Left lung (tissue), 4 donors: ENCODE measurements at regions not wholly inside any gene's neighbourhood (a gene's known extent, or its start where the extent isn't known, plus 50 kb on each side); places are given as distances from the start of the nearest gene placed in this dataset.
A peak's percentile ranks its signal among the peaks of the same experiment; 100 is the strongest.

Source experiments
- ATAC-seq: fragments of 200-7000 bp; cut with Tn5 transposase; one replicate; pipeline ENCODE4 v1.9.1; 2020; ENCODE audit warnings: moderate library complexity
- DNase-seq, 4 donors: peaks; one replicate each; pipeline ENCODE4 v3.0.0-alpha.2; 2013 to 2020
- H3K27ac ChIP-seq, 2 donors: fragments of 200-600 bp; sonication (generic) in 1 of 2; one replicate each; pipeline versions ENCODE4 v1.5.0 to v1.8.0; 2020 to 2021
- H3K27me3 ChIP-seq, 2 donors: fragments of 200-600 bp; sonication (generic) in 1 of 2; one replicate each; pipeline versions ENCODE4 v1.5.0 to v1.8.0; 2020 to 2021
- H3K36me3 ChIP-seq, 2 donors: fragments of 200-600 bp; sonication (generic) in 1 of 2; one replicate each; pipeline versions ENCODE4 v1.5.0 to v1.8.0; 2020 to 2021
- H3K4me1 ChIP-seq, 2 donors: fragments of 200-600 bp; one replicate each; pipeline ENCODE4 v1.8.0; 2021
- H3K4me3 ChIP-seq, 2 donors: fragments of 200-600 bp; sonication (generic) in 1 of 2; one replicate each; pipeline versions ENCODE4 v1.5.0 to v1.8.0; 2020 to 2021; ENCODE audit warnings: mild to moderate bottlenecking in 1 of 2
- H3K9me3 ChIP-seq, 2 donors: fragments of 200-600 bp; sonication (generic) in 1 of 2; one replicate each; pipeline versions ENCODE4 v1.5.0 to v1.8.0; 2020 to 2021
- intact Hi-C, 2 donors: fragments of 100-400 bp; cut with DNase I; formaldehyde crosslinking; loops; one replicate each; pipeline versions ENCODE4 v1.11.2 to v1.14.2; 2022
- TF ChIP-seq, protein P1 (sequence below), 2 donors: fragments of 200-600 bp; sonication (generic) in 1 of 2; IDR thresholded peaks; one replicate each; pipeline versions ENCODE4 v1.5.0 to v1.8.0; 2021; ENCODE audit warnings: antibody characterized with exemption in 2 of 2
- donor health status: DM: no; HTN: yes; CAD: no.
- donor health status: DM: no; HTN: no; CAD: no.

GRCh38 chr9:15100571-15100970, 190.3 kb upstream of the FREM1 start:
- intact Hi-C loops: no loop called here
- no peak for DNase-seq
- Histone ChIP-seq H3K36me3 (no peaks in the 10 kb centered on the region), H3K4me1 (no peaks in the 10 kb centered on the region), H3K27me3 (no peaks in the 10 kb centered on the region), H3K4me3 (no peak overlapping the region), H3K27ac (no peak overlapping the region), H3K9me3 (no peaks in the 10 kb centered on the region)
- no peak for ATAC-seq
- TF ChIP-seq, protein P1, sequence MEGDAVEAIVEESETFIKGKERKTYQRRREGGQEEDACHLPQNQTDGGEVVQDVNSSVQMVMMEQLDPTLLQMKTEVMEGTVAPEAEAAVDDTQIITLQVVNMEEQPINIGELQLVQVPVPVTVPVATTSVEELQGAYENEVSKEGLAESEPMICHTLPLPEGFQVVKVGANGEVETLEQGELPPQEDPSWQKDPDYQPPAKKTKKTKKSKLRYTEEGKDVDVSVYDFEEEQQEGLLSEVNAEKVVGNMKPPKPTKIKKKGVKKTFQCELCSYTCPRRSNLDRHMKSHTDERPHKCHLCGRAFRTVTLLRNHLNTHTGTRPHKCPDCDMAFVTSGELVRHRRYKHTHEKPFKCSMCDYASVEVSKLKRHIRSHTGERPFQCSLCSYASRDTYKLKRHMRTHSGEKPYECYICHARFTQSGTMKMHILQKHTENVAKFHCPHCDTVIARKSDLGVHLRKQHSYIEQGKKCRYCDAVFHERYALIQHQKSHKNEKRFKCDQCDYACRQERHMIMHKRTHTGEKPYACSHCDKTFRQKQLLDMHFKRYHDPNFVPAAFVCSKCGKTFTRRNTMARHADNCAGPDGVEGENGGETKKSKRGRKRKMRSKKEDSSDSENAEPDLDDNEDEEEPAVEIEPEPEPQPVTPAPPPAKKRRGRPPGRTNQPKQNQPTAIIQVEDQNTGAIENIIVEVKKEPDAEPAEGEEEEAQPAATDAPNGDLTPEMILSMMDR (IDR thresholded peaks at IDR 0.05): no peak

DNA sequence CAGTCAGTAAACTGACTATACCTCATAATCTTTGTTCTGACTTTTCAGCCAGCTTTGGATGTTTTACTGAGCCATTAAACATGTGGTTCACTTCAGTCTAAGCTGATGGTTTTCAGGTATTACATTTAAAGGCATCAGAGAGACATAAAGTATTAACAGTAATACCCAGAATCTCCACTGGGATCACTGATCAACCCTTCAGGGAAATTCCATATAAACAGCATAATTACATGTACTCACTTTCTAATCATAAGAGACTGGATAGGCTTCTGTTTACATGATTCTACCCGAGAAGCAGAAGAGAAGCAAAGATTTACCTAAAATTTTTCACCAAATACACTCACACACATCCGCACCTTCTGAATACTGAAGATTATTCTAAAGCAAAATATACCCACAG, 186.7 kb upstream of the FREM1 start:
- TF ChIP-seq, protein P1 (IDR thresholded peaks at IDR 0.05): no peak
- Histone ChIP-seq H3K9me3 (no peaks in the 10 kb centered on the region), H3K4me1 (no peaks in the 10 kb centered on the region), H3K27me3 (no peaks in the 10 kb centered on the region), H3K27ac (no peak overlapping the region), H3K36me3 (no peaks in the 10 kb centered on the region), H3K4me3 (no peak overlapping the region)
- DNase-seq: no peak
- intact Hi-C loops: no loop called here
- no peak for ATAC-seq

GRCh38 chr9:15086778-15087324, 176.6 kb upstream of the FREM1 start:
- H3K4me1 ChIP-seq: peaks cover 0 to 4% of the 10 kb centered on the region in 2 donors
- H3K9me3 ChIP-seq: no peaks in the 10 kb centered on the region
- no peaks in the 10 kb centered on the region for H3K27me3 ChIP-seq
- no peak overlapping the region for H3K27ac ChIP-seq
- TF ChIP-seq, protein P1 (IDR thresholded peaks at IDR 0.05): no peak
- no peak overlapping the region for H3K4me3 ChIP-seq
- peak in 2 of 4 donors; percentile 39 to 61 for DNase-seq
- intact Hi-C loops: no loop called here
- H3K36me3 ChIP-seq: no peaks in the 10 kb centered on the region
- ATAC-seq: no peak

GRCh38 chr9:15086156-15086763, 176.0 kb upstream of the FREM1 start:
- no peak overlapping the region for H3K4me3 ChIP-seq
- no peak overlapping the region for H3K27ac ChIP-seq
- TF ChIP-seq, protein P1 (IDR thresholded peaks at IDR 0.05): no peak
- peak; percentile 36 for ATAC-seq
- intact Hi-C loops: no loop called here
- H3K4me1 ChIP-seq: peaks cover 0 to 4% of the 10 kb centered on the region in 2 donors
- no peaks in the 10 kb centered on the region for H3K27me3 ChIP-seq
- H3K36me3 ChIP-seq: no peaks in the 10 kb centered on the region
- H3K9me3 ChIP-seq: no peaks in the 10 kb centered on the region
- DNase-seq: peak in 1 of 4 donors; percentile 38

GRCh38 chr9:15081021-15081753, 171.0 kb upstream of the FREM1 start:
- TF ChIP-seq, protein P1 (IDR thresholded peaks at IDR 0.05): no peak
- Histone ChIP-seq H3K4me3 (no peak overlapping the region), H3K36me3 (no peaks in the 10 kb centered on the region), H3K27me3 (no peaks in the 10 kb centered on the region), H3K27ac (no peak overlapping the region), H3K9me3 (no peaks in the 10 kb centered on the region), H3K4me1 (no peaks in the 10 kb centered on the region)
- ATAC-seq (no peak), DNase-seq (no peak)
- intact Hi-C loops: no loop called here
